ENCODE measurements at regions not wholly inside any gene's neighbourhood (a gene's known extent, or its start where the extent isn't known, plus 50 kb on each side); places are given as distances from the start of the nearest gene placed in this dataset.

DNA sequence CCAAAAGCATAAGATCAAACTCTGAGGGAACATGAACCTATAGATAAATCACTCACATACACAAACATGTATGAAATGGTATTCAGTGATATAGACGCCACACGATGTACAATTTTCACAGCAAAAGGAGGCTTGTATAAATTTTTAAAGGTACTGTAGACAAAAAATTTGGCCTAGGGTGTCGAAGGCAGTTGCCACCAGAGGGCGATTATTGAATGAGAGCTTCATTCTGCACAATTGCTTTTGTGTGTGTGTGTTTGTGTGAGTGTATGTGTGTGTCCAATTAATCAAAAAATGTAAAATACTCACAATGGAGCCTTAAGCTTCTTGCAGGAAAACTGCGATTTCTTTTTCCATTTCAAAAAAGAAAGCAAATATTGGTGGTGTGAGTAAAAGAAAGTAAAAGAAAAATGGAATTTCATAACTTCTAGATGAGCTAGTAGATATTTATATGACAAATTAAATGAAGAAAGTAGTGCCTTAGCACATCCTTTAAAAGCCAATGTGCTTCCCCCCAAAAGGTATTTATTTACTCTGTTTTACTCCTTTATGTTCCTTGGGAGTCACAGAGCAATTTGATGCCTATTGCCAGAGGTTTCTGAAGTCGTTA, 800.1 kb downstream of the SATB2 start:
- DNase-seq (ENCODE audit: extremely low spot score in 2 of 2), result no peak
- intact Hi-C loops (cut with DNase I), result no loop called here
- Histone ChIP-seq H3K4me3 (no peak overlapping the region), H3K9me3 (no peaks in the 10 kb centered on the region), H3K36me3 (no peaks in the 10 kb centered on the region), H3K4me1 (no peaks in the 10 kb centered on the region), H3K27ac (no peak overlapping the region), H3K27me3 (no peaks in the 10 kb centered on the region)
- TF ChIP-seq POLR2AphosphoS5 (IDR thresholded peaks at IDR 0.05; ENCODE audit: insufficient read depth in 1 of 2, low read depth in 1 of 2), result no peak
- TF ChIP-seq, protein P1, sequence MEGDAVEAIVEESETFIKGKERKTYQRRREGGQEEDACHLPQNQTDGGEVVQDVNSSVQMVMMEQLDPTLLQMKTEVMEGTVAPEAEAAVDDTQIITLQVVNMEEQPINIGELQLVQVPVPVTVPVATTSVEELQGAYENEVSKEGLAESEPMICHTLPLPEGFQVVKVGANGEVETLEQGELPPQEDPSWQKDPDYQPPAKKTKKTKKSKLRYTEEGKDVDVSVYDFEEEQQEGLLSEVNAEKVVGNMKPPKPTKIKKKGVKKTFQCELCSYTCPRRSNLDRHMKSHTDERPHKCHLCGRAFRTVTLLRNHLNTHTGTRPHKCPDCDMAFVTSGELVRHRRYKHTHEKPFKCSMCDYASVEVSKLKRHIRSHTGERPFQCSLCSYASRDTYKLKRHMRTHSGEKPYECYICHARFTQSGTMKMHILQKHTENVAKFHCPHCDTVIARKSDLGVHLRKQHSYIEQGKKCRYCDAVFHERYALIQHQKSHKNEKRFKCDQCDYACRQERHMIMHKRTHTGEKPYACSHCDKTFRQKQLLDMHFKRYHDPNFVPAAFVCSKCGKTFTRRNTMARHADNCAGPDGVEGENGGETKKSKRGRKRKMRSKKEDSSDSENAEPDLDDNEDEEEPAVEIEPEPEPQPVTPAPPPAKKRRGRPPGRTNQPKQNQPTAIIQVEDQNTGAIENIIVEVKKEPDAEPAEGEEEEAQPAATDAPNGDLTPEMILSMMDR (IDR thresholded peaks at IDR 0.05), result no peak

GRCh38 chr2:198656869-198657268, 800.9 kb downstream of the SATB2 start:
- TF ChIP-seq, protein P1 (IDR thresholded peaks at IDR 0.05), result no peak
- TF ChIP-seq POLR2A (IDR thresholded peaks at IDR 0.05), result no peak
- no peaks in the 10 kb centered on the region for H3K4me1 ChIP-seq
- H3K27ac ChIP-seq, result no peak overlapping the region
- no peak for DNase-seq (ENCODE audit: extremely low spot score in 2 of 2)
- no peaks in the 10 kb centered on the region for H3K9me3 ChIP-seq
- H3K27me3 ChIP-seq, result no peaks in the 10 kb centered on the region
- intact Hi-C loops (cut with DNase I), result no loop called here
- no peak overlapping the region for H3K4me3 ChIP-seq
- H3K36me3 ChIP-seq, result no peaks in the 10 kb centered on the region

DNA sequence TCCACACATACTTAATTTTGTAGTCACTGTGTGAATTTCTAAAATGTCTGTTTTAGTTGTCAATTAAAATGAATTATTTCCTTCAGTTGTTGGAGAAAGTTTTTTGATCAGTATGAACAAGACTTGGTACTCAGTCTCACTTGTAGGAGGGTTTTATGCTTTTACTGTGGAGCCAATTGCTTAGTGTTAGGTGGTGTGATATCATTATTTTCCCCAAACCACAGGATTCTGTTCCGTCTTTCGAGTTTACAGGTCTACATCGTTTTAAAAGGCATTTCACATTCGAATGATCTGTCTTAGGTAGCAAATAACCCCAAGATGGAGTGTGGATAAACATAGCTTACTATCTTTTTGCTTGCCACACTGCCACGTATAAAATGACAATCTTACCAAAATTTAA, 803.1 kb downstream of the SATB2 start:
- no peak overlapping the region for H3K27ac ChIP-seq
- no peak overlapping the region for H3K4me3 ChIP-seq
- no peak for TF ChIP-seq POLR2A (IDR thresholded peaks at IDR 0.05)
- TF ChIP-seq, protein P1 (IDR thresholded peaks at IDR 0.05), result no peak
- no peak for TF ChIP-seq POLR2AphosphoS5 (IDR thresholded peaks at IDR 0.05; ENCODE audit: insufficient read depth in 1 of 2, low read depth in 1 of 2)
- DNase-seq (ENCODE audit: extremely low spot score in 2 of 2), result no peak
- intact Hi-C loops (cut with DNase I), result no loop called here
- H3K27me3 ChIP-seq, result no peaks in the 10 kb centered on the region
- no peaks in the 10 kb centered on the region for H3K4me1 ChIP-seq
- no peaks in the 10 kb centered on the region for H3K36me3 ChIP-seq
- no peaks in the 10 kb centered on the region for H3K9me3 ChIP-seq

GRCh38 chr2:198653311-198653710, 804.4 kb downstream of the SATB2 start:
- TF ChIP-seq, protein P1 (IDR thresholded peaks at IDR 0.05), result no peak
- TF ChIP-seq POLR2AphosphoS5 (IDR thresholded peaks at IDR 0.05; ENCODE audit: insufficient read depth in 1 of 2, low read depth in 1 of 2) (no peak), POLR2A (IDR thresholded peaks at IDR 0.05) (no peak)
- Histone ChIP-seq H3K27ac (no peak overlapping the region), H3K9me3 (no peaks in the 10 kb centered on the region), H3K36me3 (no peaks in the 10 kb centered on the region), H3K4me3 (no peak overlapping the region), H3K27me3 (no peaks in the 10 kb centered on the region), H3K4me1 (no peaks in the 10 kb centered on the region)
- intact Hi-C loops (cut with DNase I), result no loop called here
- no peak for DNase-seq (ENCODE audit: extremely low spot score in 2 of 2)

GRCh38 chr2:198652461-198652860, 805.3 kb downstream of the SATB2 start:
- Histone ChIP-seq H3K4me1 (no peaks in the 10 kb centered on the region), H3K4me3 (no peak overlapping the region), H3K27me3 (no peaks in the 10 kb centered on the region), H3K9me3 (no peaks in the 10 kb centered on the region), H3K27ac (no peak overlapping the region), H3K36me3 (no peaks in the 10 kb centered on the region)
- intact Hi-C loops (cut with DNase I), result no loop called here
- DNase-seq (ENCODE audit: extremely low spot score in 2 of 2), result no peak
- TF ChIP-seq POLR2A (IDR thresholded peaks at IDR 0.05) (no peak), POLR2AphosphoS5 (IDR thresholded peaks at IDR 0.05; ENCODE audit: insufficient read depth in 1 of 2, low read depth in 1 of 2) (no peak)
- TF ChIP-seq, protein P1 (IDR thresholded peaks at IDR 0.05), result no peak
